ENCODE measurements at regions not wholly inside any gene's neighbourhood (a gene's known extent, or its start where the extent isn't known, plus 50 kb on each side); places are given as distances from the start of the nearest gene placed in this dataset.

- no peak for TF ChIP-seq POLR2A (IDR thresholded peaks at IDR 0.05)
- TF ChIP-seq CTCF (IDR thresholded peaks at IDR 0.05): no peak
- no peak for TF ChIP-seq EP300 (IDR thresholded peaks at IDR 0.05)
Measured at GRCh38 chr5:54756301-54756700, 229.1 kb downstream of the ESM1 start.
